ENCODE measurements at regions not wholly inside any gene's neighbourhood (a gene's known extent, or its start where the extent isn't known, plus 50 kb on each side); places are given as distances from the start of the nearest gene placed in this dataset.
"Not testable (repeated sequence)": the region's sequence is repeated elsewhere in the genome, so short reads cannot be mapped to it uniquely, and the experiment has no call there.

DNA sequence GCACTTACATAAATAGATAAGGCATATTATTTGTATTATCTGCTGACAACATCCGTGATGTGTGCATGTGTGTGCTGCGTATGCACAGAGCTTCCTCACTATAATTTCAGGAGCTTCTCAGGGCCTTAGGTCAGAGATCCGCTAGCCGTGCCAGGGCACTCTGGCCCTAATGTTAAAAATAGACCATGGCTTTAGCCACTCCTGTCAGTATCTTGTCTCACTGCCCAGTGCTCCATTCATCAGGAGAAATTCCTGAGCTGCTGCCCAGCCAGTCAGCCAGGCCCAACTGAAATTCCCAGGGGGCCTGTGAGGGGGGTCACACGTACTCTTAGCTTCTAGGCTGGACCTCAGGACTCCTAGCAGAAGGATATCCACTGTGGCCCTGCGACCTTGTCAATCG lies 70.0 kb upstream of the ABHD2 start:
- in situ Hi-C loops (cut with HindIII; ENCODE audit: low pct_unique_long_range_greater_than_20kb, low sequenced_read_pairs), result no loop called here
- no peak for DNase-seq (ENCODE audit: low read depth)

- in situ Hi-C loops (cut with HindIII; ENCODE audit: low pct_unique_long_range_greater_than_20kb, low sequenced_read_pairs), result no loop called here
- DNase-seq (ENCODE audit: low read depth), result no peak
Measured at GRCh38 chr15:89019436-89019835, 68.8 kb upstream of the ABHD2 start.

- no peak for DNase-seq (ENCODE audit: low read depth)
- in situ Hi-C loops (cut with HindIII; ENCODE audit: low pct_unique_long_range_greater_than_20kb, low sequenced_read_pairs), result no loop called here
Measured at GRCh38 chr15:89021224-89021623, 67.0 kb upstream of the ABHD2 start.

DNA sequence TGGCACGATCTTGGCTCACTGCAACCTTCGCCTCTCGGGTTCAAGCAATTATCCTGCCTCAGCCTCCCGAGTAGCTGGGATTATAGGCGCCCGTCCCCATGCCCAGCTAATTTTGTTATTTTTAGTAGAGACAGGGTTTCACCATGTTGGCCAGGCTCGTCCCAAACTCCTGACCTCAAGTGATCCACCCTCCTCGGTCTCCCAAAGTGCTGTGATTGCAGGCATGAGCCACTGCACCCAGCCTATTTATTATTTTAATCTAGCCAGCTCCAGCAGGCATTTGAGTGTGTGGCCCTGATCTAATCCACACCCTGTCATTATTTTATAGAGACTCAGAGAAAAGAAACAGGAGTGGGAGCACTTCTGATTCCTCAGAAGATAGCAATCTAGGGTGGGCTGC lies 66.4 kb upstream of the ABHD2 start:
- DNase-seq (ENCODE audit: low read depth); in situ Hi-C loops (cut with HindIII; ENCODE audit: low pct_unique_long_range_greater_than_20kb, low sequenced_read_pairs): not testable (repeated sequence)

- in situ Hi-C loops (cut with HindIII; ENCODE audit: low pct_unique_long_range_greater_than_20kb, low sequenced_read_pairs), result no loop called here
- DNase-seq (ENCODE audit: low read depth), result no peak
Measured at GRCh38 chr15:89023311-89023961, 64.8 kb upstream of the ABHD2 start.

GRCh38 chr15:89024418-89024817 lies 63.8 kb upstream of the ABHD2 start:
- in situ Hi-C loops (cut with HindIII; ENCODE audit: low pct_unique_long_range_greater_than_20kb, low sequenced_read_pairs), result no loop called here
- DNase-seq (ENCODE audit: low read depth), result no peak

DNA sequence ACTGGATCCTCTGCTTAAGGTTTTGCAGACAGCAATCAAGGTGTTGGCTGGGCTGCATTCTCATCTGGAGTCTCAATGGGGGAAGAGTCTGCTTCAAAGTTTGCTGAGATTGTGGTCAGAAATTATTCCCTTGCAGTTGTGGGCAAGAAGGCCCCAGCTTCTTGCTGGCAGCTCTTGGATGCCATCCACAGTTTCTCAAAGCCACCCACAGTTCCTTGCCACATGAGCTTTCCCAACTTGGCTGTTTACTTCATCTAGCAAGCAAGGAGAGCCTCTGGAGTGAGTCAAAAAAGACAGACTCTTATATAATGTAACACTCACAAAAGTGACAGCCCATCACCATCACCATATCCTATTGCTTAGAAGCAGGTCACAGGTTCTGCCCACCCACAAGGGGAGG lies 62.1 kb upstream of the ABHD2 start:
- in situ Hi-C loops (cut with HindIII; ENCODE audit: low pct_unique_long_range_greater_than_20kb, low sequenced_read_pairs), result no loop called here
- DNase-seq (ENCODE audit: low read depth), result no peak

GRCh38 chr15:89028036-89028435 lies 60.2 kb upstream of the ABHD2 start:
- no peak for DNase-seq (ENCODE audit: low read depth)
- in situ Hi-C loops (cut with HindIII; ENCODE audit: low pct_unique_long_range_greater_than_20kb, low sequenced_read_pairs), result no loop called here

GRCh38 chr15:89030311-89030710 lies 57.9 kb upstream of the ABHD2 start:
- no peak for DNase-seq (ENCODE audit: low read depth)
- in situ Hi-C loops (cut with HindIII; ENCODE audit: low pct_unique_long_range_greater_than_20kb, low sequenced_read_pairs), result no loop called here

GRCh38 chr15:89031637-89032285 lies 56.5 kb upstream of the ABHD2 start:
- DNase-seq (ENCODE audit: low read depth), result not testable (repeated sequence)

DNA sequence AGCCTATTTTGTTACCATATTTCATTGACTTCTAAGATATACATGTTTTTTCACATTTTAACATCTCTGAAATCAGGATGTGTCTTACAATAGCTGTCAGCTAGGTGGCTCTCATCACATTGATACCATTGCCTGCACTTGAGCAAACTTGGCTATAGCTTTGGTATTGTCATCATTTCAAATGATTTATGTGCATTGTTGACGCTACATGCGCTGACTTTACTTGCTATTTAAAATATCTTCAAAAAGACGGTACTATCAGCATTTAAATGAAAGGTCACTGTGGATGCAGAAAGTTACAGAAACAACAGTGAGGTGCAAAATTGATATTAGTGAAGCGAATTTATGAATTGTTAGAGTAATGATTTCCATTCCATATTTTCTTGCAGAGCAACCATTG lies 54.0 kb upstream of the ABHD2 start:
- no peak for DNase-seq (ENCODE audit: low read depth)

More at GRCh38 chr15:89031637-89032285, 56.5 kb upstream of the ABHD2 start:
- in situ Hi-C loops (cut with HindIII; ENCODE audit: low pct_unique_long_range_greater_than_20kb, low sequenced_read_pairs), result not testable (repeated sequence)

GRCh38 chr15:89035150-89035549 lies 53.1 kb upstream of the ABHD2 start:
- no peak for DNase-seq (ENCODE audit: low read depth)
- in situ Hi-C loops (cut with HindIII; ENCODE audit: low pct_unique_long_range_greater_than_20kb, low sequenced_read_pairs), result no loop called here

More for the DNA sequence above, 54.0 kb upstream of the ABHD2 start:
- in situ Hi-C loops (cut with HindIII; ENCODE audit: low pct_unique_long_range_greater_than_20kb, low sequenced_read_pairs), result no loop called here

DNA sequence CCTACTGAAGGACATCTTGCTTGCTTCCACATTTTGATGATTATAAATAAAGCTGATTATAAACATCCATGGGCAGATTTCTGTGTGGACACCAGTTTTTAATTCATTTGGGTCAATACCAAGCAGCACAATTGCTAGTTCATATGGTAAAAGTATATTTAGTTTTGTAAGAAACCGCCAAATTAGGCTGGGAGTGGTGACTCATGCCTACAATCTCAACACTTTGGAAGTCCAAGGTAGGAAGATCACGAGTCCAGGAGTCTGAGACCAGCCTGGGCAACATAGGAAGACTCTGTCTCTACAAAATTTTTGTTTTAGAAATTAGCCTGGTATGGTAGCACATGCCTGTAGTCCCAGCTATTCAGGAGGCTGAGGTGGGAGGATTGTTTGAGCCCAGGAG lies 52.6 kb upstream of the ABHD2 start:
- DNase-seq (ENCODE audit: low read depth), result no peak
- in situ Hi-C loops (cut with HindIII; ENCODE audit: low pct_unique_long_range_greater_than_20kb, low sequenced_read_pairs), result no loop called here

- in situ Hi-C loops (cut with HindIII; ENCODE audit: low pct_unique_long_range_greater_than_20kb, low sequenced_read_pairs), result no loop called here
- DNase-seq (ENCODE audit: low read depth), result no peak
Measured at GRCh38 chr15:89038146-89038545, 50.1 kb upstream of the ABHD2 start.
